AG20443 (cell line): ENCODE measurements at regions not wholly inside any gene's neighbourhood (a gene's known extent, or its start where the extent isn't known, plus 50 kb on each side); places are given as distances from the start of the nearest gene placed in this dataset.
"Not testable (repeated sequence)": the region's sequence is repeated elsewhere in the genome, so short reads cannot be mapped to it uniquely, and the experiment has no call there.

ENCODE experiments used
- DNase-seq: peaks from one replicate; pipeline ENCODE4 v3.0.0; 2012; ENCODE audit warnings: low spot score, mixed read lengths

- no peak for DNase-seq
These were observed 208.3 kb upstream of the AMOT start for GRCh38 chrX:113048896-113049295.

GRCh38 chrX:113048480-113048879 is 207.8 kb upstream of the AMOT start:
- no peak for DNase-seq

GRCh38 chrX:113033966-113034680 is 193.5 kb upstream of the AMOT start:
- no peak for DNase-seq

- DNase-seq, result no peak
These were observed 179.3 kb upstream of the AMOT start for GRCh38 chrX:113019958-113020357.

GRCh38 chrX:113009837-113010236 is 169.2 kb upstream of the AMOT start:
- DNase-seq, result no peak

GRCh38 chrX:113009029-113009428 is 168.4 kb upstream of the AMOT start:
- DNase-seq, result no peak

- DNase-seq, result peak; percentile 13
These were observed 161.2 kb upstream of the AMOT start for GRCh38 chrX:113001836-113002235.

GRCh38 chrX:112997991-112998390 is 157.4 kb upstream of the AMOT start:
- DNase-seq, result no peak

GRCh38 chrX:112991801-112992200 is 151.2 kb upstream of the AMOT start:
- no peak for DNase-seq

GRCh38 chrX:112979879-112980278 is 139.2 kb upstream of the AMOT start:
- no peak for DNase-seq

- peak; percentile 27 for DNase-seq
These were observed 127.9 kb upstream of the AMOT start for GRCh38 chrX:112968351-112969133.

- DNase-seq, result no peak
These were observed 127.3 kb upstream of the AMOT start for GRCh38 chrX:112967903-112968302.

GRCh38 chrX:112967341-112967740 is 126.7 kb upstream of the AMOT start:
- DNase-seq, result peak; percentile 33

GRCh38 chrX:112961981-112962380 is 121.3 kb upstream of the AMOT start:
- no peak for DNase-seq

GRCh38 chrX:112947981-112948615 is 107.5 kb upstream of the AMOT start:
- DNase-seq, result no peak

GRCh38 chrX:112946227-112946626 is 105.6 kb upstream of the AMOT start:
- DNase-seq, result peak; percentile 31

- no peak for DNase-seq
These were observed 105.2 kb upstream of the AMOT start for GRCh38 chrX:112945826-112946225.

- no peak for DNase-seq
These were observed 100.7 kb upstream of the AMOT start for GRCh38 chrX:112941209-112941837.

GRCh38 chrX:112935029-112935428 is 94.4 kb upstream of the AMOT start:
- DNase-seq, result no peak

GRCh38 chrX:112931900-112932299 is 91.3 kb upstream of the AMOT start:
- DNase-seq, result no peak

- no peak for DNase-seq
These were observed 90.8 kb upstream of the AMOT start for GRCh38 chrX:112931478-112931877.

GRCh38 chrX:112923381-112923780 is 82.8 kb upstream of the AMOT start:
- DNase-seq, result not testable (repeated sequence)

GRCh38 chrX:112913807-112914206 is 73.2 kb upstream of the AMOT start:
- DNase-seq, result peak; percentile 5
